HCT116 (cell line): ENCODE measurements at regions not wholly inside any gene's neighbourhood (a gene's known extent, or its start where the extent isn't known, plus 50 kb on each side); places are given as distances from the start of the nearest gene placed in this dataset.
A peak's percentile ranks its signal among the peaks of the same experiment; 100 is the strongest.

Source experiments
- ATAC-seq: fragments of 200-7000 bp; cut with Tn5 transposase; 2 replicates; pipeline ENCODE4 v1.9.1; 2020; ENCODE audit warnings: mild to moderate bottlenecking, moderate library complexity
- BruUV-seq: library from RNA; stranded (reverse); fragments of 400-500 nt; replicated peaks from 2 replicates; lab custom pipeline; 2021; lab: Mats Ljungman, UMichigan
- CTCF ChIA-PET: fragments of 300-600 bp; sonication (Branson Sonifier 250); formaldehyde crosslinking; loops from one replicate; lab custom pipeline; 2021; ENCODE audit warnings: antibody characterized with exemption; lab: Charles Lee
- POLR2A ChIA-PET: fragments of 300-600, 350-600 bp; sonication (Branson Sonifier 250); formaldehyde crosslinking; loops from one replicate; lab custom pipeline; 2021; ENCODE audit warnings: antibody characterized with exemption; lab: Charles Lee
- RAD21 ChIA-PET, 2 experiments: fragments of 300-600 bp; sonication (Branson Sonifier 250); formaldehyde crosslinking; loops; one replicate each; lab custom pipeline; 2023; ENCODE audit warnings: low total read pairs in 2 of 2; ENCODE audit not compliant: uncharacterized antibody in 2 of 2, unreplicated experiment in 2 of 2, low non-redundant PET in 1 of 2; lab: Charles Lee
- DNase-seq: peaks from one replicate; pipeline ENCODE4 v3.0.0-alpha.2; 2010; ENCODE audit warnings: low read depth, low spot score
- H2AFZ ChIP-seq: fragments of 200-600 bp; shearing (Covaris generic), sonication (generic); 2 replicates; pipeline ENCODE4 v1.6.1; 2017; ENCODE audit warnings: low read depth, mixed run types, mixed read lengths, antibody characterized with exemption, low read length; ENCODE audit not compliant: poor library complexity, severe bottlenecking
- H3K27ac ChIP-seq: 2 replicates; pipeline ENCODE4 v1.5.1; 2012; ENCODE audit warnings: low read depth, low read length
- H3K27me3 ChIP-seq: fragments of 200-600 bp; sonication (generic); 2 replicates; pipeline ENCODE4 v1.6.1; 2016; ENCODE audit warnings: mixed run types, low read length, mixed read lengths; ENCODE audit not compliant: insufficient read depth
- H3K36me3 ChIP-seq, 2 experiments: fragments of 200-500 bp in 1 of 2; fragments of 200-600 bp in 1 of 2; sonication (Bioruptor generic) in 1 of 2; sonication (generic) in 1 of 2; 2 replicates each; pipeline versions ENCODE4 v1.5.1 to v1.6.1; 2014 to 2016; ENCODE audit warnings: low read length in 2 of 2, inconsistent platforms in 1 of 2, mixed read lengths in 1 of 2, mixed run types in 1 of 2; ENCODE audit not compliant: insufficient read depth in 2 of 2, control insufficient read depth in 1 of 2
- H3K4me1 ChIP-seq, 2 experiments: fragments of 200-600 bp in 1 of 2; sonication (generic) in 1 of 2; 2 replicates each; pipeline versions ENCODE4 v1.5.1 to v1.6.1; 2012 to 2017; ENCODE audit warnings: low read length in 2 of 2, inconsistent platforms in 1 of 2, mild to moderate bottlenecking in 1 of 2, mixed read lengths in 1 of 2, mixed run types in 1 of 2, moderate library complexity in 1 of 2; ENCODE audit not compliant: insufficient read depth in 2 of 2, control insufficient read depth in 1 of 2
- H3K4me2 ChIP-seq: fragments of 200-600 bp; sonication (generic); 2 replicates; pipeline ENCODE4 v1.6.1; 2017; ENCODE audit warnings: mixed run types, low read length, mixed read lengths
- H3K4me3 ChIP-seq, 2 experiments: fragments of 200-600 bp in 1 of 2; sonication (generic) in 1 of 2; replicated peaks in 1 of 2; 2 replicates each; pipeline ENCODE4 v1.5.1; 2011 to 2016; ENCODE audit warnings: low read length in 2 of 2, control low read depth in 1 of 2, low read depth in 1 of 2, mild to moderate bottlenecking in 1 of 2, mixed read lengths in 1 of 2, mixed run types in 1 of 2
- H3K79me2 ChIP-seq: fragments of 200-600 bp; sonication (generic); 2 replicates; pipeline ENCODE4 v1.6.1; 2017; ENCODE audit warnings: mild to moderate bottlenecking, mixed run types, low read length, moderate library complexity, mixed read lengths; ENCODE audit not compliant: insufficient read depth
- H3K9ac ChIP-seq: fragments of 200-600 bp; sonication (generic); 2 replicates; pipeline ENCODE4 v1.6.1; 2016; ENCODE audit warnings: low read length, mixed read lengths
- H3K9me2 ChIP-seq: fragments of 200-600 bp; sonication (generic), shearing (Covaris generic); 2 replicates; pipeline ENCODE4 v1.6.1; 2017; ENCODE audit warnings: mixed run types, mild to moderate bottlenecking, moderate library complexity; ENCODE audit not compliant: insufficient read depth
- H3K9me3 ChIP-seq, 2 experiments: fragments of 200-500 bp in 1 of 2; fragments of 200-600 bp in 1 of 2; sonication (Bioruptor generic) in 1 of 2; sonication (generic) in 1 of 2; 2 replicates each; pipeline ENCODE4 v1.6.1; 2014 to 2017; ENCODE audit warnings: low read length in 2 of 2, mixed read lengths in 2 of 2, inconsistent platforms in 1 of 2, low read depth in 1 of 2, mild to moderate bottlenecking in 1 of 2, mixed run types in 1 of 2, moderate library complexity in 1 of 2; ENCODE audit not compliant: control insufficient read depth in 1 of 2, insufficient read depth in 1 of 2
- H4K20me1 ChIP-seq: fragments of 200-600 bp; sonication (generic), shearing (Covaris generic); 2 replicates; pipeline ENCODE4 v1.6.1; 2017; ENCODE audit warnings: mixed run types, mild to moderate bottlenecking, moderate library complexity; ENCODE audit not compliant: insufficient read depth
- CTCF ChIP-seq, 3 experiments: fragments of 200-600 bp in 1 of 3; sonication (generic) in 1 of 3; IDR thresholded peaks in 2 of 3; conservative IDR thresholded peaks in 1 of 3; 2 replicates each; pipeline ENCODE4 v1.5.1; 2012 to 2017; ENCODE audit warnings: low read depth in 2 of 3, low read length in 2 of 3, antibody characterized with exemption in 1 of 3, borderline replicate concordance in 1 of 3, control low read depth in 1 of 3, mild to moderate bottlenecking in 1 of 3, mixed read lengths in 1 of 3, mixed run types in 1 of 3, moderate library complexity in 1 of 3; ENCODE audit not compliant: insufficient read depth in 1 of 3
- EGR1 ChIP-seq: IDR thresholded peaks from 2 replicates; pipeline ENCODE4 v1.6.1; 2012; ENCODE audit warnings: low read depth
- ELF1 ChIP-seq: IDR thresholded peaks from 2 replicates; pipeline ENCODE4 v1.6.1; 2012; ENCODE audit warnings: low read depth, borderline replicate concordance
- EZH2phosphoT487 ChIP-seq: fragments of 200-600 bp; IDR thresholded peaks from 2 replicates; pipeline ENCODE4 v1.6.1; 2018; ENCODE audit warnings: antibody characterized with exemption, borderline replicate concordance
- JUND ChIP-seq: IDR thresholded peaks from 2 replicates; pipeline ENCODE4 v1.6.1; 2012
- MAX ChIP-seq: IDR thresholded peaks from 2 replicates; pipeline ENCODE4 v1.6.1; 2012
- POLR2A ChIP-seq: IDR thresholded peaks from 2 replicates; pipeline ENCODE4 v1.7.0; 2011; ENCODE audit warnings: borderline replicate concordance; ENCODE audit not compliant: insufficient read depth, insufficient read length; ENCODE audit errors: extremely low read depth
- POLR2AphosphoS5 ChIP-seq: IDR thresholded peaks from 2 replicates; pipeline ENCODE4 v1.6.1; 2011; ENCODE audit warnings: mild to moderate bottlenecking, low read depth, low read length, moderate library complexity
- RAD21 ChIP-seq: IDR thresholded peaks from 2 replicates; pipeline ENCODE4 v1.6.1; 2012; ENCODE audit warnings: low read depth, mild to moderate bottlenecking
- REST ChIP-seq: IDR thresholded peaks from 2 replicates; pipeline ENCODE4 v1.6.1; 2012; ENCODE audit warnings: low read depth
- SIN3A ChIP-seq: IDR thresholded peaks from 2 replicates; pipeline ENCODE4 v1.6.1; 2012; ENCODE audit warnings: low read depth
- SP1 ChIP-seq: IDR thresholded peaks from 2 replicates; pipeline ENCODE4 v1.6.1; 2012; ENCODE audit warnings: low read depth
- SRF ChIP-seq: IDR thresholded peaks from 2 replicates; pipeline ENCODE4 v1.6.1; 2012; ENCODE audit warnings: low read depth
- TCF7L2 ChIP-seq: IDR thresholded peaks from 2 replicates; pipeline ENCODE4 v1.7.0; 2011; ENCODE audit warnings: borderline replicate concordance, inconsistent platforms; ENCODE audit not compliant: insufficient read depth, insufficient read length; ENCODE audit errors: extremely low read depth
- YY1 ChIP-seq: IDR thresholded peaks from 2 replicates; pipeline ENCODE4 v1.6.1; 2011; ENCODE audit warnings: low read length, low read depth, moderate library complexity, mild to moderate bottlenecking; ENCODE audit not compliant: insufficient replicate concordance; ENCODE audit errors: extremely low read depth
- ZFX ChIP-seq: fragments of 450-650 bp; IDR thresholded peaks from 2 replicates; pipeline ENCODE4 v1.6.1; 2017
- intact Hi-C: fragments of 100-400 bp; cut with micrococcal nuclease; formaldehyde crosslinking; loops from 2 replicates; pipeline ENCODE4 v1.10.0; 2022

- TF ChIP-seq REST, result no peak
- TF ChIP-seq ZFX, result no peak
- no peak for TF ChIP-seq SRF
- TF ChIP-seq EGR1, result no peak
- no peak for TF ChIP-seq ELF1
- no peak for TF ChIP-seq POLR2AphosphoS5
- no peak for TF ChIP-seq JUND
These were observed 141.1 kb upstream of the NAV3 start (continued) for GRCh38 chr12:77689510-77690086.

- Histone ChIP-seq H3K4me1 (peaks cover 0 to 3% of the 10 kb centered on the region in 2 experiments; a peak in 1 of 4 replicates), H3K9me3 (no peaks in the 10 kb centered on the region), H3K9ac (no peak overlapping the region), H4K20me1 (no peaks in the 10 kb centered on the region), H3K4me2 (no peak overlapping the region), H3K27me3 (no peaks in the 10 kb centered on the region), H3K9me2 (no peaks in the 10 kb centered on the region; the same call in 1 of the 2 replicates), H3K27ac (no peak overlapping the region), H3K4me3 (no peak overlapping the region), H3K79me2 (no peaks in the 10 kb centered on the region), H2AFZ (peak overlapping the region; percentile 55), H3K36me3 (no peaks in the 10 kb centered on the region)
- CTCF ChIA-PET, result interaction anchor here (1.1 to 4.1 kb wide), 3 partner anchors 18 to 676 kb away, joined by 3 to 33 read pairs (median 19); no protein-coding TSS in a partner anchor
- no TSS peak for BruUV-seq
- RAD21 ChIA-PET, result interaction anchor here in 1 of 2 experiments (1.5 kb wide), 1 partner anchor 238 kb away, joined by 4 read pairs; no protein-coding TSS in a partner anchor
- no peak for DNase-seq
- no peak for ATAC-seq
- intact Hi-C loops, result loop anchor here (5.0 kb wide), 2 partner anchors 735 to 1065 kb away; no protein-coding TSS in a partner anchor
- POLR2A ChIA-PET, result no interaction called here
- TF ChIP-seq TCF7L2 (no peak), EZH2phosphoT487 (no peak), MAX (no peak), ELF1 (no peak), SP1 (no peak), SIN3A (no peak), CTCF (IDR thresholded peaks at IDR 0.05 in 2 of 3, conservative IDR thresholded peaks at IDR 0.05 in 1 of 3; ENCODE audit: borderline replicate concordance in 1 of 3, insufficient read depth in 1 of 3, low read depth in 2 of 3, low read length in 2 of 3) (no peak), RAD21 (no peak), YY1 (no peak), REST (no peak), POLR2A (no peak)
These were observed 143.4 kb upstream of the NAV3 start for GRCh38 chr12:77687321-77687720.
